Spleen (tissue), 11 donors: ENCODE measurements at regions not wholly inside any gene's neighbourhood (a gene's known extent, or its start where the extent isn't known, plus 50 kb on each side); places are given as distances from the start of the nearest gene placed in this dataset.

Source experiments
- DNase-seq: peaks from one replicate; pipeline ENCODE4 v3.0.0-alpha.2; 2020
- H3K27ac ChIP-seq, 8 donors: fragments of 200-600 bp; sonication (generic) in 7 of 8; 1 replicate in 4 of 8; 2 replicates in 4 of 8; pipeline versions ENCODE4 v1.5.0 to v1.8.0; 2016 to 2021; ENCODE audit warnings: inconsistent platforms in 4 of 8, mild to moderate bottlenecking in 4 of 8, moderate library complexity in 1 of 8
- H3K27me3 ChIP-seq, 7 donors: fragments of 200-600 bp; sonication (generic) in 6 of 7; replicated peaks in 1 of 7; 1 replicate in 4 of 7; 2 replicates in 3 of 7; pipeline versions ENCODE4 v1.5.0 to v1.8.0; 2016 to 2021; ENCODE audit warnings: inconsistent platforms in 3 of 7, mild to moderate bottlenecking in 1 of 7
- H3K36me3 ChIP-seq, 6 donors: fragments of 200-600 bp; sonication (generic) in 5 of 6; 1 replicate in 4 of 6; 2 replicates in 2 of 6; pipeline versions ENCODE4 v1.5.0 to v1.8.0; 2016 to 2021; ENCODE audit warnings: inconsistent platforms in 2 of 6
- H3K4me1 ChIP-seq, 6 donors: fragments of 200-600 bp; sonication (generic) in 5 of 6; 1 replicate in 3 of 6; 2 replicates in 3 of 6; pipeline versions ENCODE4 v1.5.0 to v1.8.0; 2016 to 2021; ENCODE audit warnings: inconsistent platforms in 3 of 6
- H3K4me3 ChIP-seq, 8 donors: fragments of 200-600 bp; sonication (generic) in 7 of 8; 1 replicate in 4 of 8; 2 replicates in 4 of 8; pipeline versions ENCODE4 v1.5.0 to v1.8.0; 2016 to 2021; ENCODE audit warnings: inconsistent platforms in 4 of 8, mild to moderate bottlenecking in 4 of 8, moderate library complexity in 2 of 8
- H3K9me3 ChIP-seq, 8 donors: fragments of 200-600 bp; sonication (generic) in 7 of 8; 1 replicate in 4 of 8; 2 replicates in 4 of 8; pipeline versions ENCODE4 v1.5.0 to v1.8.0; 2016 to 2021; ENCODE audit warnings: inconsistent platforms in 4 of 8
- POLR2A ChIP-seq, 3 donors: fragments of 450-650 bp; IDR thresholded peaks; one replicate each; pipeline ENCODE4 v1.5.1; 2017; ENCODE audit warnings: antibody characterized with exemption in 3 of 3, mild to moderate bottlenecking in 1 of 3
- POLR2AphosphoS5 ChIP-seq, 3 donors: sonication (generic); formaldehyde crosslinking; IDR thresholded peaks; one replicate each; pipeline ENCODE4 v1.5.1; 2017; ENCODE audit warnings: antibody characterized with exemption in 3 of 3
- WGBS, 5 donors: extraction: QIAGEN DNeasy Blood & Tissue Kit in 3 of 5; methylation state at CpG; one replicate each; pipeline versions ENCODE4 v1.1.5 to v1.1.7; 2013 to 2018; 5-methylcytosine and 5-hydroxymethylcytosine counted together
- intact Hi-C: fragments of 100-400 bp; cut with DNase I; formaldehyde crosslinking; loops from one replicate; pipeline ENCODE4 v1.15.0; 2023; ENCODE audit warnings: low total_unique reads
- TF ChIP-seq, protein P1 (sequence below), 11 experiments: fragments of 200-600 bp in 7 of 11; fragments of 450-650 bp in 4 of 11; sonication (generic) in 4 of 11; IDR thresholded peaks in 8 of 11; conservative IDR thresholded peaks in 3 of 11; 1 replicate in 7 of 11; 2 replicates in 4 of 11; pipeline versions ENCODE4 v1.4.0 to v1.8.0; 2016 to 2021; ENCODE audit warnings: antibody characterized with exemption in 11 of 11, inconsistent platforms in 4 of 11, mild to moderate bottlenecking in 1 of 11
- donor health status: healthy with polysubstance abuse.
- donor health status: DM: no; HTN: no; CAD: no; lungs with moderate emphysema.
- donor health status: DM: no; HTN: no; CAD: no.
- donor health status: Bipolar disorder and iron deficiency.
- donor health status: healthy.
- donor health status: DM: no; HTN: no; CAD: no.
- donor health status: DM: yes; HTN: yes; CAD: no.

DNA sequence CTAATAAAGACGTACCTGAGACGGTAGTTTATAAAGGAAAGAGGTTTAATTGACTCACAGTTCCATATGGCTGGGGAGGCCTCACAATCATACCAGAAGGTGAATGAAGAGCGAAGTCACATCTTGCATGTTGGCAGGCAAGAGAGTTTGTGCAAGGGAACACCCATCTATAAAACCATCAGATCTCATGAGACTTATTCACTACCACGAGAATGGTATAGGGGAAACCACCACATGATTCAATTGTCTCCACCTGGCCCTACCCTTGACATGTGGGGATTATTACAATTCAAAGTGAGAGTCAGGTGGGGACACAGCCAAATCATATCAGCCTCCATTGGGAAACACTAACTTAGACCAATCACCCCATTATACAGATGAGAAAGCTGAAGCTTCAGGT, 81.4 kb downstream of the SKA1 start:
- Histone ChIP-seq H3K4me3 (no peak overlapping the region), H3K27me3 (peaks cover 0 to 10% (median 0%) of the 10 kb centered on the region in 7 donors), H3K27ac (no peak overlapping the region), H3K4me1 (no peaks in the 10 kb centered on the region), H3K9me3 (no peaks in the 10 kb centered on the region), H3K36me3 (no peaks in the 10 kb centered on the region)
- TF ChIP-seq POLR2AphosphoS5 (IDR thresholded peaks at IDR 0.05), result no peak
- TF ChIP-seq POLR2A (IDR thresholded peaks at IDR 0.05), result no peak
- TF ChIP-seq, protein P1, sequence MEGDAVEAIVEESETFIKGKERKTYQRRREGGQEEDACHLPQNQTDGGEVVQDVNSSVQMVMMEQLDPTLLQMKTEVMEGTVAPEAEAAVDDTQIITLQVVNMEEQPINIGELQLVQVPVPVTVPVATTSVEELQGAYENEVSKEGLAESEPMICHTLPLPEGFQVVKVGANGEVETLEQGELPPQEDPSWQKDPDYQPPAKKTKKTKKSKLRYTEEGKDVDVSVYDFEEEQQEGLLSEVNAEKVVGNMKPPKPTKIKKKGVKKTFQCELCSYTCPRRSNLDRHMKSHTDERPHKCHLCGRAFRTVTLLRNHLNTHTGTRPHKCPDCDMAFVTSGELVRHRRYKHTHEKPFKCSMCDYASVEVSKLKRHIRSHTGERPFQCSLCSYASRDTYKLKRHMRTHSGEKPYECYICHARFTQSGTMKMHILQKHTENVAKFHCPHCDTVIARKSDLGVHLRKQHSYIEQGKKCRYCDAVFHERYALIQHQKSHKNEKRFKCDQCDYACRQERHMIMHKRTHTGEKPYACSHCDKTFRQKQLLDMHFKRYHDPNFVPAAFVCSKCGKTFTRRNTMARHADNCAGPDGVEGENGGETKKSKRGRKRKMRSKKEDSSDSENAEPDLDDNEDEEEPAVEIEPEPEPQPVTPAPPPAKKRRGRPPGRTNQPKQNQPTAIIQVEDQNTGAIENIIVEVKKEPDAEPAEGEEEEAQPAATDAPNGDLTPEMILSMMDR (IDR thresholded peaks at IDR 0.05 in 8 of 11, conservative IDR thresholded peaks at IDR 0.05 in 3 of 11), result no peak
- WGBS, 5 donors, result 75 to 83% (median 79%) methylated on average over 4 of the region's 4 CpGs
- intact Hi-C loops, result no loop called here
- no peak for DNase-seq

DNA sequence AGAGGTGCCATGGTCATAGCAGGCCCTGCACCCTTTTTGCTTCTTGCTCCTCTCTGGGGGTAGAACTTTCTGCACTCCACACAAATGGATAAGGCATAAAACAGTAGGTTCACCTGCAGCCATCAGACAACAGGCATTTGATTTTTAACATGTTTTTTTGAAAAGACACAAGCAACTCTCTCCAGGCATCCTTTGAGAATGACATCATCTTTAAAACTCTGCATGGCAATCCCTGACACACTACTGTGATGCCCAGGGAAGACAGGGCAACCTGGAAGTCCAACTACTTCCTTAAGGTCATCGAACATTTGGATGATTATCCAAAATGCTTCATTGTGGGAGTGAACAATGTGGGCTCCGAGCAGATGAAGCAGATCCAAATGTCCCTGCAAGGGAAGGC, 82.8 kb downstream of the SKA1 start:
- H3K4me1 ChIP-seq, result no peaks in the 10 kb centered on the region
- no peaks in the 10 kb centered on the region for H3K9me3 ChIP-seq
- TF ChIP-seq POLR2AphosphoS5 (IDR thresholded peaks at IDR 0.05), result no peak
- TF ChIP-seq, protein P1 (IDR thresholded peaks at IDR 0.05 in 8 of 11, conservative IDR thresholded peaks at IDR 0.05 in 3 of 11), result no peak
- TF ChIP-seq POLR2A (IDR thresholded peaks at IDR 0.05), result no peak
- H3K27me3 ChIP-seq, result peaks cover 0 to 10% (median 0%) of the 10 kb centered on the region in 7 donors
- H3K4me3 ChIP-seq, result no peak overlapping the region
- intact Hi-C loops, result no loop called here
- WGBS, 5 donors, result 69 to 81% (median 79%) methylated on average over 2 of the region's 2 CpGs
- no peaks in the 10 kb centered on the region for H3K36me3 ChIP-seq
- no peak overlapping the region for H3K27ac ChIP-seq
- no peak for DNase-seq

DNA sequence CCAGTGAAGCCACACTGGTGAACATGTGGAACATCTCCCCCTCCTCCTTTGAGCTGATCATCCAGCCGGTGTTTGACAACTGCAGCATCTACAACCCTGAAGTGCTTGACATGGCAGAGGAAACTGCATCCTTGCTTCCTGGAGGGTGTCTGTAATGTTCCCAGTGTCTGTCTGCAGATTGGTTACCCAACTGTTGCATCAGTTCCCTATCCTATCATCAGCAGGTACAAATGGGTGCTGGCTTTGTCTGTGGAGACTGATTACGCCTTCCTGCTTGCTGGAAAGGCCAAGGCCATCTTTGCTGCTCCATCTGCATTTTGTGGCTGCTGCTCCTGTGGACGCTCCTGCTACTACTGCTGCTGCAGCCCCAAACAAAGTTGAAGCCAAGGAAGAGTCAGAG, 83.5 kb downstream of the SKA1 start:
- TF ChIP-seq POLR2AphosphoS5 (IDR thresholded peaks at IDR 0.05), result no peak
- TF ChIP-seq, protein P1 (IDR thresholded peaks at IDR 0.05 in 8 of 11, conservative IDR thresholded peaks at IDR 0.05 in 3 of 11), result no peak
- no peak for TF ChIP-seq POLR2A (IDR thresholded peaks at IDR 0.05)
- Histone ChIP-seq H3K9me3 (no peaks in the 10 kb centered on the region), H3K4me3 (no peak overlapping the region), H3K27ac (no peak overlapping the region), H3K4me1 (no peaks in the 10 kb centered on the region), H3K27me3 (peaks cover 0 to 10% (median 0%) of the 10 kb centered on the region in 7 donors), H3K36me3 (no peaks in the 10 kb centered on the region)
- no peak for DNase-seq
- 78 to 95% (median 81%) methylated on average over 3 of the region's 3 CpGs for WGBS, 5 donors
- intact Hi-C loops, result no loop called here

DNA sequence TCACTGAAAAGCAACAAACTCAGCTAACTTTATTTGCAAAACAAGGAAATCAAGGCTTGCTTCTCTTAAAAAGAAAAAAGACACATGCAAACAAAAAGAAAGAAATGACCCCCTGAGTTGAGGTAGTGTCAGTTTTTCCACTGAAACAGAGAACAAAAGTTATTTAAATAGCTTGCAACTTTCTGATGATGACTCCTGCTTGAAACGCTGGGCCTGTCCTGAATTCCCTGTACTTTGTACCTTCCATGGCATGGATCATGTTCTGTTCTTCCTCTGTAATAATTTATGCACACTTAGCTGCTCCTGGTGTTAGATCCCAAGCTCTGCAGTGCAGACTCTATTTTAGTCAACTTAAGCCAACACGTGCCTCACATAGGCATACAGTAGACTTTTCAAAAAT, 84.0 kb downstream of the SKA1 start:
- intact Hi-C loops, result no loop called here
- TF ChIP-seq, protein P1 (IDR thresholded peaks at IDR 0.05 in 8 of 11, conservative IDR thresholded peaks at IDR 0.05 in 3 of 11), result no peak
- TF ChIP-seq POLR2AphosphoS5 (IDR thresholded peaks at IDR 0.05) (no peak), POLR2A (IDR thresholded peaks at IDR 0.05) (no peak)
- WGBS, 5 donors, result 59 to 81% (median 74%) methylated on average over 2 of the region's 2 CpGs

More for the DNA sequence above, 84.0 kb downstream of the SKA1 start:
- Histone ChIP-seq H3K27ac (no peak overlapping the region), H3K4me3 (no peak overlapping the region), H3K27me3 (peaks cover 0 to 10% (median 0%) of the 10 kb centered on the region in 7 donors), H3K9me3 (no peaks in the 10 kb centered on the region), H3K4me1 (no peaks in the 10 kb centered on the region), H3K36me3 (no peaks in the 10 kb centered on the region)
- no peak for DNase-seq
